ENCODE measurements at regions not wholly inside any gene's neighbourhood (a gene's known extent, or its start where the extent isn't known, plus 50 kb on each side); places are given as distances from the start of the nearest gene placed in this dataset.

DNA sequence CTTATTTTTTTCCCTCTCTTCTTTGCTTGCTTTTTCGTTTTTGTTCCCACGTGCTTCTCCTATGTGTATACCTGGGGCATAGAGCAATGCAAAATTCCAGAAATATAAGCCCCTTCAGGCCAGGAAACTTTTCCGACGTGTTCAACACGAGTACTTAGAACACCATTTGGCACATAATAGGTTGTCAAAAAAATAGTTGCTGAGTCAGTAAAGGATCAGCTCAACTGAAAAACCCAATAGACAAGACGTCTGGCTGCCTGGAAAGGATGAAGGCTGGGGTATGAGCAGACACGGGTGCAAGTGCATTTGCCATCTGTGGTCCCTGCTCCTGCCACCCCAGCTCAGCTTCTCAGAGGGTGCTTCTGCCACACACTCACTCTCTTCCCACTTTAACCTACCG lies 823.0 kb upstream of the SOX11 start:
- Histone ChIP-seq H3K27me3 (replicated peaks; ENCODE audit: control insufficient read depth, insufficient read depth, low read length) (no peaks in the 10 kb centered on the region), H3K9me3 (peaks cover 6% of the 10 kb centered on the region), H3K4me1 (no peaks in the 10 kb centered on the region), H3K4me3 (ENCODE audit: low read depth, low read length) (no peak overlapping the region), H3K36me3 (ENCODE audit: control insufficient read depth, insufficient read depth, low read length) (no peaks in the 10 kb centered on the region)
- Mint-ChIP-seq H3K9me3 (ENCODE audit: unreplicated experiment) (no peaks in the 10 kb centered on the region), H3K27ac (ENCODE audit: unreplicated experiment) (no peak overlapping the region), H3K4me3 (ENCODE audit: unreplicated experiment) (no peak overlapping the region), H3K36me3 (ENCODE audit: insufficient read depth, unreplicated experiment) (no peaks in the 10 kb centered on the region), H3K27me3 (ENCODE audit: insufficient read depth, unreplicated experiment) (no peaks in the 10 kb centered on the region), H3K4me1 (ENCODE audit: low read depth, unreplicated experiment) (no peaks in the 10 kb centered on the region)
- TF ChIP-seq CTCF (IDR thresholded peaks at IDR 0.05; ENCODE audit: insufficient read depth in 1 of 2, low read depth in 1 of 2, low read length in 1 of 2, severe bottlenecking in 1 of 2, unreplicated experiment in 1 of 2) = no peak
- POLR2A ChIA-PET = no interaction called here
- no peak for DNase-seq
- CTCF ChIA-PET = no interaction called here
- intact Hi-C loops (cut with micrococcal nuclease; ENCODE audit: unreplicated experiment) = no loop called here
- no TSS peak for BruUV-seq (replicated peaks)

DNA sequence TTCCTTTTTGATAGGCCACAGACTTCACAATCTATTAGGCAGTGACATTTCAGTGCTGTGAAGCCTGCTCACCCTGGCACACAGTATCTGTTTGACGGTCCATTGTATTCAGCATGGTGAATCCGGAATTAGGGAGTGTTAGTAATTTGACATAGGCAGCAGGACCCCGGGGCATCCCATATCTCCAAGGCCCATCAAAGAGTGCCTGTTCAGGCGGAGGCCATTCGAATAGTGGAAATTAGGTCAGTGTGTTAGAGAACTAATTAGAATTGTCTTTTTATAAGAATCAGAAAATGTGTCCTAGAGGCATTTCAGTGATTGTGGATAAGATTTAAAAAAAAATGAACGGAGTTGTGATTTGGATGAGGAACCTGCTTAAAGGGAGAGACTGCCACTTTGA lies 818.8 kb upstream of the SOX11 start:
- H3K9me3 ChIP-seq = peaks cover 6% of the 10 kb centered on the region; the same call in 1 of the 2 replicates
- intact Hi-C loops (cut with micrococcal nuclease; ENCODE audit: unreplicated experiment) = no loop called here
- no peak for DNase-seq
- Mint-ChIP-seq H3K4me3 (ENCODE audit: unreplicated experiment) (no peak overlapping the region), H3K4me1 (ENCODE audit: low read depth, unreplicated experiment) (peaks cover 6% of the 10 kb centered on the region), H3K36me3 (ENCODE audit: insufficient read depth, unreplicated experiment) (no peaks in the 10 kb centered on the region), H3K9me3 (ENCODE audit: unreplicated experiment) (peaks cover 9% of the 10 kb centered on the region), H3K27ac (ENCODE audit: unreplicated experiment) (no peak overlapping the region), H3K27me3 (ENCODE audit: insufficient read depth, unreplicated experiment) (no peaks in the 10 kb centered on the region)
- H3K4me1 ChIP-seq = no peaks in the 10 kb centered on the region
- no peak overlapping the region for H3K4me3 ChIP-seq (ENCODE audit: low read depth, low read length)
- no peak for TF ChIP-seq CTCF (IDR thresholded peaks at IDR 0.05; ENCODE audit: insufficient read depth in 1 of 2, low read depth in 1 of 2, low read length in 1 of 2, severe bottlenecking in 1 of 2, unreplicated experiment in 1 of 2)
- ChIA-PET POLR2A (no interaction called here), CTCF (no interaction called here)
- H3K27me3 ChIP-seq (replicated peaks; ENCODE audit: control insufficient read depth, insufficient read depth, low read length) = no peaks in the 10 kb centered on the region
- H3K36me3 ChIP-seq (ENCODE audit: control insufficient read depth, insufficient read depth, low read length) = no peaks in the 10 kb centered on the region
- no TSS peak for BruUV-seq (replicated peaks)

GRCh38 chr2:4873876-4874593 lies 818.1 kb upstream of the SOX11 start:
- H3K27ac Mint-ChIP-seq (ENCODE audit: unreplicated experiment) = no peak overlapping the region
- no peaks in the 10 kb centered on the region for H3K27me3 ChIP-seq (replicated peaks; ENCODE audit: control insufficient read depth, insufficient read depth, low read length)
- no peak overlapping the region for H3K4me3 Mint-ChIP-seq (ENCODE audit: unreplicated experiment)
- no peaks in the 10 kb centered on the region for H3K4me1 ChIP-seq
- BruUV-seq (replicated peaks) = no TSS peak
- no peak overlapping the region for H3K4me3 ChIP-seq (ENCODE audit: low read depth, low read length)
- POLR2A ChIA-PET = no interaction called here
- intact Hi-C loops (cut with micrococcal nuclease; ENCODE audit: unreplicated experiment) = no loop called here
- peaks cover 9% of the 10 kb centered on the region for H3K9me3 Mint-ChIP-seq (ENCODE audit: unreplicated experiment)
- H3K36me3 Mint-ChIP-seq (ENCODE audit: insufficient read depth, unreplicated experiment) = no peaks in the 10 kb centered on the region
- no peaks in the 10 kb centered on the region for H3K27me3 Mint-ChIP-seq (ENCODE audit: insufficient read depth, unreplicated experiment)
- CTCF ChIA-PET = no interaction called here
- H3K4me1 Mint-ChIP-seq (ENCODE audit: low read depth, unreplicated experiment) = peaks cover 6% of the 10 kb centered on the region
- no peak for TF ChIP-seq CTCF (IDR thresholded peaks at IDR 0.05; ENCODE audit: insufficient read depth in 1 of 2, low read depth in 1 of 2, low read length in 1 of 2, severe bottlenecking in 1 of 2, unreplicated experiment in 1 of 2)
- DNase-seq = no peak
- H3K9me3 ChIP-seq = peaks cover 6% of the 10 kb centered on the region; the same call in 1 of the 2 replicates
- no peaks in the 10 kb centered on the region for H3K36me3 ChIP-seq (ENCODE audit: control insufficient read depth, insufficient read depth, low read length)

All from Caco-2 (cell line).